ENCODE measurements at regions not wholly inside any gene's neighbourhood (a gene's known extent, or its start where the extent isn't known, plus 50 kb on each side); places are given as distances from the start of the nearest gene placed in this dataset.
"Not testable (repeated sequence)": the region's sequence is repeated elsewhere in the genome, so short reads cannot be mapped to it uniquely, and the experiment has no call there.

- Histone ChIP-seq H3K4me3 (ENCODE audit: low read length in 2 of 2) (no peak overlapping the region), H3K27ac (ENCODE audit: low read length) (no peak overlapping the region), H3K36me3 (ENCODE audit: control insufficient read depth in 2 of 2, insufficient read depth in 2 of 2, low read length in 2 of 2) (no peaks in the 10 kb centered on the region), H3K9ac (ENCODE audit: low read length in 2 of 2) (no peak overlapping the region), H3K9me3 (ENCODE audit: control insufficient read depth in 2 of 2, low read length in 2 of 2) (no peaks in the 10 kb centered on the region), H3K27me3 (ENCODE audit: control insufficient read depth in 1 of 2, insufficient read depth in 2 of 2, low read length in 2 of 2) (peaks cover 0 to 2% of the 10 kb centered on the region in 2 donors), H3K4me1 (ENCODE audit: control insufficient read depth, insufficient read depth, low read length) (no peaks in the 10 kb centered on the region)
Observed at GRCh38 chr13:110045919-110046318, 259.5 kb upstream of the IRS2 start.

GRCh38 chr13:110045202-110045601 is 258.8 kb upstream of the IRS2 start:
- Histone ChIP-seq H3K36me3 (ENCODE audit: control insufficient read depth in 2 of 2, insufficient read depth in 2 of 2, low read length in 2 of 2) (no peaks in the 10 kb centered on the region), H3K27me3 (ENCODE audit: control insufficient read depth in 1 of 2, insufficient read depth in 2 of 2, low read length in 2 of 2) (peaks cover 0 to 2% of the 10 kb centered on the region in 2 donors), H3K27ac (ENCODE audit: low read length) (no peak overlapping the region), H3K9ac (ENCODE audit: low read length in 2 of 2) (no peak overlapping the region), H3K9me3 (ENCODE audit: control insufficient read depth in 2 of 2, low read length in 2 of 2) (no peaks in the 10 kb centered on the region), H3K4me1 (ENCODE audit: control insufficient read depth, insufficient read depth, low read length) (no peaks in the 10 kb centered on the region), H3K4me3 (ENCODE audit: low read length in 2 of 2) (no peak overlapping the region)

- H3K36me3 ChIP-seq (ENCODE audit: control insufficient read depth in 2 of 2, insufficient read depth in 2 of 2, low read length in 2 of 2): no peaks in the 10 kb centered on the region
- H3K9me3 ChIP-seq (ENCODE audit: control insufficient read depth in 2 of 2, low read length in 2 of 2): no peaks in the 10 kb centered on the region
- no peaks in the 10 kb centered on the region for H3K4me1 ChIP-seq (ENCODE audit: control insufficient read depth, insufficient read depth, low read length)
- H3K4me3 ChIP-seq (ENCODE audit: low read length in 2 of 2): no peak overlapping the region
- H3K27me3 ChIP-seq (ENCODE audit: control insufficient read depth in 1 of 2, insufficient read depth in 2 of 2, low read length in 2 of 2): peaks cover 0 to 2% of the 10 kb centered on the region in 2 donors
- H3K9ac ChIP-seq (ENCODE audit: low read length in 2 of 2): no peak overlapping the region
- H3K27ac ChIP-seq (ENCODE audit: low read length): no peak overlapping the region
Observed at GRCh38 chr13:110044551-110045111, 258.2 kb upstream of the IRS2 start.

- peaks cover 0 to 2% of the 10 kb centered on the region in 2 donors for H3K27me3 ChIP-seq (ENCODE audit: control insufficient read depth in 1 of 2, insufficient read depth in 2 of 2, low read length in 2 of 2)
- H3K4me3 ChIP-seq (ENCODE audit: low read length in 2 of 2): no peak overlapping the region
- H3K4me1 ChIP-seq (ENCODE audit: control insufficient read depth, insufficient read depth, low read length): no peaks in the 10 kb centered on the region
- H3K36me3 ChIP-seq (ENCODE audit: control insufficient read depth in 2 of 2, insufficient read depth in 2 of 2, low read length in 2 of 2): no peaks in the 10 kb centered on the region
- H3K9me3 ChIP-seq (ENCODE audit: control insufficient read depth in 2 of 2, low read length in 2 of 2): no peaks in the 10 kb centered on the region
- no peak overlapping the region for H3K27ac ChIP-seq (ENCODE audit: low read length)
- no peak overlapping the region for H3K9ac ChIP-seq (ENCODE audit: low read length in 2 of 2)
Observed at GRCh38 chr13:110042253-110042950, 256.0 kb upstream of the IRS2 start.

- H3K27ac ChIP-seq (ENCODE audit: low read length); H3K9me3 ChIP-seq (ENCODE audit: control insufficient read depth in 2 of 2, low read length in 2 of 2); H3K36me3 ChIP-seq (ENCODE audit: control insufficient read depth in 2 of 2, insufficient read depth in 2 of 2, low read length in 2 of 2); H3K4me1 ChIP-seq (ENCODE audit: control insufficient read depth, insufficient read depth, low read length); H3K27me3 ChIP-seq (ENCODE audit: control insufficient read depth in 1 of 2, insufficient read depth in 2 of 2, low read length in 2 of 2); H3K9ac ChIP-seq (ENCODE audit: low read length in 2 of 2); H3K4me3 ChIP-seq (ENCODE audit: low read length in 2 of 2): not testable (repeated sequence)
Observed at GRCh38 chr13:110041638-110042037, 255.3 kb upstream of the IRS2 start.

GRCh38 chr13:110037925-110038573 is 251.7 kb upstream of the IRS2 start:
- Histone ChIP-seq H3K4me3 (ENCODE audit: low read length in 2 of 2) (no peak overlapping the region), H3K27ac (ENCODE audit: low read length) (no peak overlapping the region), H3K4me1 (ENCODE audit: control insufficient read depth, insufficient read depth, low read length) (no peaks in the 10 kb centered on the region), H3K27me3 (ENCODE audit: control insufficient read depth in 1 of 2, insufficient read depth in 2 of 2, low read length in 2 of 2) (no peaks in the 10 kb centered on the region), H3K9me3 (ENCODE audit: control insufficient read depth in 2 of 2, low read length in 2 of 2) (no peaks in the 10 kb centered on the region), H3K36me3 (ENCODE audit: control insufficient read depth in 2 of 2, insufficient read depth in 2 of 2, low read length in 2 of 2) (no peaks in the 10 kb centered on the region), H3K9ac (ENCODE audit: low read length in 2 of 2) (no peak overlapping the region)

- Histone ChIP-seq H3K9me3 (ENCODE audit: control insufficient read depth in 2 of 2, low read length in 2 of 2) (no peaks in the 10 kb centered on the region), H3K36me3 (ENCODE audit: control insufficient read depth in 2 of 2, insufficient read depth in 2 of 2, low read length in 2 of 2) (no peaks in the 10 kb centered on the region), H3K9ac (ENCODE audit: low read length in 2 of 2) (no peak overlapping the region), H3K27me3 (ENCODE audit: control insufficient read depth in 1 of 2, insufficient read depth in 2 of 2, low read length in 2 of 2) (no peaks in the 10 kb centered on the region), H3K27ac (ENCODE audit: low read length) (no peak overlapping the region), H3K4me1 (ENCODE audit: control insufficient read depth, insufficient read depth, low read length) (no peaks in the 10 kb centered on the region), H3K4me3 (ENCODE audit: low read length in 2 of 2) (no peak overlapping the region)
Observed at GRCh38 chr13:110036060-110036459, 249.7 kb upstream of the IRS2 start.

- Histone ChIP-seq H3K27ac (ENCODE audit: low read length) (no peak overlapping the region), H3K4me3 (ENCODE audit: low read length in 2 of 2) (no peak overlapping the region), H3K36me3 (ENCODE audit: control insufficient read depth in 2 of 2, insufficient read depth in 2 of 2, low read length in 2 of 2) (no peaks in the 10 kb centered on the region)
Observed at GRCh38 chr13:110034031-110034549, 247.7 kb upstream of the IRS2 start.

GRCh38 chr13:110032969-110033368 is 246.6 kb upstream of the IRS2 start:
- H3K4me3 ChIP-seq (ENCODE audit: low read length in 2 of 2): no peak overlapping the region
- H3K9me3 ChIP-seq (ENCODE audit: control insufficient read depth in 2 of 2, low read length in 2 of 2): no peaks in the 10 kb centered on the region
- H3K4me1 ChIP-seq (ENCODE audit: control insufficient read depth, insufficient read depth, low read length): no peaks in the 10 kb centered on the region
- no peaks in the 10 kb centered on the region for H3K36me3 ChIP-seq (ENCODE audit: control insufficient read depth in 2 of 2, insufficient read depth in 2 of 2, low read length in 2 of 2)
- no peak overlapping the region for H3K9ac ChIP-seq (ENCODE audit: low read length in 2 of 2)
- H3K27ac ChIP-seq (ENCODE audit: low read length): no peak overlapping the region
- H3K27me3 ChIP-seq (ENCODE audit: control insufficient read depth in 1 of 2, insufficient read depth in 2 of 2, low read length in 2 of 2): no peaks in the 10 kb centered on the region

More at GRCh38 chr13:110034031-110034549, 247.7 kb upstream of the IRS2 start:
- Histone ChIP-seq H3K9ac (ENCODE audit: low read length in 2 of 2) (no peak overlapping the region), H3K9me3 (ENCODE audit: control insufficient read depth in 2 of 2, low read length in 2 of 2) (no peaks in the 10 kb centered on the region), H3K27me3 (ENCODE audit: control insufficient read depth in 1 of 2, insufficient read depth in 2 of 2, low read length in 2 of 2) (no peaks in the 10 kb centered on the region), H3K4me1 (ENCODE audit: control insufficient read depth, insufficient read depth, low read length) (no peaks in the 10 kb centered on the region)

- Histone ChIP-seq H3K9me3 (ENCODE audit: control insufficient read depth in 2 of 2, low read length in 2 of 2) (no peaks in the 10 kb centered on the region), H3K4me3 (ENCODE audit: low read length in 2 of 2) (no peak overlapping the region)
Observed at GRCh38 chr13:110030394-110030928, 244.1 kb upstream of the IRS2 start.

More at GRCh38 chr13:110030394-110030928, 244.1 kb upstream of the IRS2 start:
- Histone ChIP-seq H3K9ac (ENCODE audit: low read length in 2 of 2) (no peak overlapping the region), H3K36me3 (ENCODE audit: control insufficient read depth in 2 of 2, insufficient read depth in 2 of 2, low read length in 2 of 2) (no peaks in the 10 kb centered on the region), H3K4me1 (ENCODE audit: control insufficient read depth, insufficient read depth, low read length) (no peaks in the 10 kb centered on the region), H3K27me3 (ENCODE audit: control insufficient read depth in 1 of 2, insufficient read depth in 2 of 2, low read length in 2 of 2) (no peaks in the 10 kb centered on the region), H3K27ac (ENCODE audit: low read length) (no peak overlapping the region)
